ENCODE measurements at regions not wholly inside any gene's neighbourhood (a gene's known extent, or its start where the extent isn't known, plus 50 kb on each side); places are given as distances from the start of the nearest gene placed in this dataset.

GRCh38 chr9:113808391-113809358, 67.4 kb upstream of the ZNF618 start:
- Mint-ChIP-seq H3K27me3 (peaks cover 20% of the 10 kb centered on the region), H3K27ac (no peak overlapping the region), H3K4me1 (no peaks in the 10 kb centered on the region), H3K36me3 (ENCODE audit: low read depth) (no peaks in the 10 kb centered on the region), H3K9me3 (no peaks in the 10 kb centered on the region), H3K4me3 (no peak overlapping the region)
- ATAC-seq (replicated peaks), result no peak

- Mint-ChIP-seq H3K27ac (no peak overlapping the region), H3K9me3 (peaks cover 3% of the 10 kb centered on the region), H3K27me3 (peaks cover 43% of the 10 kb centered on the region), H3K36me3 (ENCODE audit: low read depth) (no peaks in the 10 kb centered on the region), H3K4me1 (no peaks in the 10 kb centered on the region), H3K4me3 (no peak overlapping the region)
- no peak for ATAC-seq (replicated peaks)
Observed at GRCh38 chr9:113817171-113817570, 58.9 kb upstream of the ZNF618 start.

- peaks cover 42% of the 10 kb centered on the region for H3K27me3 Mint-ChIP-seq
- no peak for ATAC-seq (replicated peaks)
- no peak overlapping the region for H3K27ac Mint-ChIP-seq
- H3K4me1 Mint-ChIP-seq, result no peaks in the 10 kb centered on the region
- H3K36me3 Mint-ChIP-seq (ENCODE audit: low read depth), result no peaks in the 10 kb centered on the region
- H3K4me3 Mint-ChIP-seq, result no peak overlapping the region
- peaks cover 8% of the 10 kb centered on the region for H3K9me3 Mint-ChIP-seq
Observed at GRCh38 chr9:113818391-113818790, 57.7 kb upstream of the ZNF618 start.

- H3K36me3 Mint-ChIP-seq (ENCODE audit: low read depth), result no peaks in the 10 kb centered on the region
- ATAC-seq (replicated peaks), result no peak
- H3K4me3 Mint-ChIP-seq, result no peak overlapping the region
- H3K9me3 Mint-ChIP-seq, result peaks cover 7% of the 10 kb centered on the region
- H3K27me3 Mint-ChIP-seq, result peaks cover 48% of the 10 kb centered on the region
- H3K27ac Mint-ChIP-seq, result no peak overlapping the region
- no peaks in the 10 kb centered on the region for H3K4me1 Mint-ChIP-seq
Observed at GRCh38 chr9:113822315-113822714, 53.8 kb upstream of the ZNF618 start.

GRCh38 chr9:113823421-113823820, 52.7 kb upstream of the ZNF618 start:
- no peak for ATAC-seq (replicated peaks)
- Mint-ChIP-seq H3K4me1 (peaks cover 5% of the 10 kb centered on the region), H3K27ac (no peak overlapping the region)

More at GRCh38 chr9:113823421-113823820, 52.7 kb upstream of the ZNF618 start:
- no peak overlapping the region for H3K4me3 Mint-ChIP-seq
- no peaks in the 10 kb centered on the region for H3K36me3 Mint-ChIP-seq (ENCODE audit: low read depth)
- peaks cover 7% of the 10 kb centered on the region for H3K9me3 Mint-ChIP-seq
- H3K27me3 Mint-ChIP-seq, result peaks cover 41% of the 10 kb centered on the region
